NCI-H1092 treated with DMSO at 0.1 percent for 48 hours (cell line): ENCODE measurements at regions not wholly inside any gene's neighbourhood (a gene's known extent, or its start where the extent isn't known, plus 50 kb on each side); places are given as distances from the start of the nearest gene placed in this dataset.

ENCODE experiments used
- DNase-seq: peaks from one replicate; lab custom pipeline; 2025; lab: John Stamatoyannopoulos, UW

DNA sequence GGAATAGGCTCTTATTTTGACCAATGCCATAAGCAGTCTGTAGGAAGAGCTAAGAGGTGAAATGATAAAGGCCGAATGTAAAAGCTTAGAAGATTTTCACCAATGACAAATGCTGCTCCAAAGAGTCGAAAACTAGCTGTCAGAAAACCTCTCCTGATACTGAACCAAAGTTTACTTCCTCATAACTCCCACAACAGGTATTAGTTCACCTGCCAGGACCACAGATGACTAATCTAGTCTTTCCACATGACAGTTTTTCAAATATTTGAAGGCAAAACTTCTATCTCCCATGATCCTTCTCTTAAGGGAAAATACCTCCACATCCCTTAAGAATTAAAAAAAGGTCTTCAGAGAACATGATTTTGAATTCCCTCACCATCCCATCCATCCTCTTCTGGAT, 473.2 kb upstream of the SPHKAP start:
- DNase-seq: no peak

DNA sequence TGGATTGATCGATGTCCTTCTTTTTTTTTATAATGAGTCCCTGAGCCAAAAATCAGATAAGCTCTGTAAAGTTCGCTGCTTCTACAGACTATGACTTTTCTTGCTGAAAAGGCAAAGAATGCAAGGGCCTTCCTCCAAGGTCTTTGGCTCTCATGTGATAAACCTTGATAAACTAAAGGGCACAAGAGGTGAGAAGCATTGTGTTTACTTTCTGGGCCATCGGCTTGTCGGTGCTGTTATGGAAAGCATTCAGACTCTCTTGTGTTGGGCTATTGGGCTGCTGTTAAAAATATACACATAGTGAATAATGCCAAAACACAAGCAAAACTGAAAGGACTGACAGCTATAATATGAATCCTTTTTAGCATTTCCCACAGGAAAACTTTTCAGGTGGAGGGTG, 472.4 kb upstream of the SPHKAP start:
- DNase-seq: no peak

DNA sequence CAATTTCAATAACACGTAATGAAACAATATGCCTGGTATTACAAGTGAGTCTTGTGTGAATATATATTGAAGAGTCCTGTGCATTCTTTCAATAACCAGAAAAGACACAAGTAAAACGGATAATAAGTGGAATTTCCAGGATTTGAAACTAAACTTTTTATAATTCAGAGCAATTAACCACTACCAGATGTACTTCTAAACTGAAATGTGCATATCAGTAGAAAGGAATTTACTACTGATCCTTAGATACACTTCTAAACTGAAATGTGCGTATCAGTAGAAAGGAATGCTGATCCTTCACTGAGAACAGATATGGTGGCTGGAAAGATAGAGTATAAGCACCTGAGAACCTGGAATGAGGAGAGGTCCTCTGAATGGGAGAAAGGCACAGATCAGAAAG, 470.9 kb upstream of the SPHKAP start:
- DNase-seq: no peak

DNA sequence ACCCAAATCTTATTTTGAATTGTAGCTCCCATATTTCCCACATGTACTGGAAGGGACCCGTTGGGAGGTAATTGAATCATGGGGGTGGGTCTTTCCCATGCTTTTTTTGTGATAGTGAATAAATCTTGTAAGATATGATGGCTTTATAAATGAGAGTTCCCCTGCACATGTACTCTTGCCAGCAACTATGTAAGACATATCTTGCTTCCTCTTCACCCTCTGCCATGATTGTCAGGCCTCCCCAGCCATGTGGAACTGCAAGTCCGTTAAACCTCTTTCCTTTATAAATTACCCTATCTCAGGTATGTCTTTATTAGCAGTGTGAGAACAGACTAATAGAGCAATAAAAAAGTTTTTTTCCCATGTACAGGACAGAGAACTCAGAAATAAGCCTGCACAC, 468.4 kb upstream of the SPHKAP start:
- DNase-seq: no peak

DNA sequence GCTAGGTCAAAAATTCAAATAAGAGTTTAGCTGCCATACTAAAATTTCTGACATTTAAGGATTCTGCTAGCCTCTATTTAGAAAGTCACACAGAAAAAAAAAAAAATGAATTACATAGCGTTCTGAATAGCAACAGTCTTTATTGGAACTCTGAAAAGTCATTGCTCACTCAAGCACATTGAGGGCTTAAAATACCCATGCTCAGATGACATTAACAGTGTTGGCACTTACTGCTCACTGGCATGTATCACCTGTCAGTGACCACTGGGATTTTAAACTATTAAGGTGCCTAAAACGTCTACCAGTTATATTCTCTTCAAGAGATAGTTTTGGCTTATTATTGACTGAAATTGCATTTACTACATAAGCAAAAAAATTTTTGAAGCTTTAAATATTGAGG, 468.0 kb upstream of the SPHKAP start:
- no peak for DNase-seq

DNA sequence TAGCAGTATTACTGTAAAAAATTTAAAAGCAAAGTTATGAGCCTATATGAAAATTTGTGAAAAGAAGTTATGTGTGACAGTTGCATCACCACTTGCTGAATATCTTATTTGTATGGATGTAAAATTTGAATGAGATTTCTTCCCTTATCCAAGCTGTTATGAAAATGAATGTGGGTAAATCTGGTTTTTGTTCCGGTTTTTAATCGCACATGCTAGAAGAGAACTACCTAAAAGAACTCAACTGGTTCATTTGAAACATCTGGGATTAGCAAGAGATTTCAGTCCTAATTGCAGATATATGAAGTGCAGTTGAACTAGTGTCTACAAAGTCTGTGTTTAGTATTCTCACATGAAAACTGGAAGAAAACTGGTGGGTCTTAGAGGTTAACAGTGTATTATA, 467.1 kb upstream of the SPHKAP start:
- DNase-seq: no peak

DNA sequence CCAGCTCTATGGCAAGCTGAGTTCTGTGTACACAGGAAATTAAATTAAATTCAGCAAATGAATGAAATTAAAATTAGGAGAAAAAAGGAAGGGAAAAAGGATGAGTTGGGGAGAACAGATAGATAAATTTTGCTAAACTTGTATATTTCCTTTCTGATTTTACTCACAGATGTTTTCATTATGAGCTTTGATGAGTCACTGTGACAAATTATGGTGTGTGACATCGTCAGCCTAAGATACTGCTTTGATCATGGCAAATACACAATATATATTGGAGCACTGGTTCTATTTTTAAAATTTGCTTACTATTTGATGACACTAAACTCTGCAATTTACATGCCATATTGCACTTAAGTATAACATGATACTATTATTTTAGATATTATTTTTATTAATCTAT, 464.6 kb upstream of the SPHKAP start:
- no peak for DNase-seq

DNA sequence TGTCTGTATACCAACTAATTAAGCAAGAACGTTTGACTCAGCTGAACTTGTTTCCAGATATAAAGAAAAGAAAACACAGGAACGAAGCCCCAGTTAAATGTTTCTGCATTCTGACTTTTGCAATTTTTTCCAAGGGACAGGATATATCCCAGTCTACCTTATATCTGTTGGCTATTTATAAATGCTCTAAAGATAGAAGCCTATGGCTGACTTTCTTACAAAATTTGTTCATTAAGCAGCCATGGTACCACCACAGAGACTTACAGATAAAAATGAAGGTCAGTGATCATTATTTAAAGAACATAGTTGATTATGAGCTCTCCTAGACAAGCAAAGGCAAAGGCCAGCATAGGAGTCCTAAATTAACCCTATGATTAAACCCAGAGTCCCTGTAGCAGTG, 462.7 kb upstream of the SPHKAP start:
- no peak for DNase-seq

DNA sequence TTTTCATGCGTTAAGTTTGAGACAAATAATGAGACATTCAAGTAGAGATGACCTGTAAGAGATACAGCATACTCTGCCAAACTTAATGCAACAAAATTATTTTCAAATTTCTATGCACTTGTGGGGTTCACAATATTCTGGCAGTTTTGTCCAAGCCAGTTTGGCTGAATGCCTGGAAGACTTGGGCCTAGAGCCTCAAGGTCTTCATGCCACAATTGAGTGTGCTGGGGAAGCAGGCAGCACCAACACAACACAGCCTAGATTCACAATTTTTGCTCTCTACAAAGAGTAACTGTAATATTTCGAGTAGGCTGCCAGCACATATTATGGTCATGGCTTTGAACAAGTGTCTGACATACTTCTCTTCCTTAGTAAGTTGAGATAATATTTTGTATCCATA, 461.4 kb upstream of the SPHKAP start:
- no peak for DNase-seq

DNA sequence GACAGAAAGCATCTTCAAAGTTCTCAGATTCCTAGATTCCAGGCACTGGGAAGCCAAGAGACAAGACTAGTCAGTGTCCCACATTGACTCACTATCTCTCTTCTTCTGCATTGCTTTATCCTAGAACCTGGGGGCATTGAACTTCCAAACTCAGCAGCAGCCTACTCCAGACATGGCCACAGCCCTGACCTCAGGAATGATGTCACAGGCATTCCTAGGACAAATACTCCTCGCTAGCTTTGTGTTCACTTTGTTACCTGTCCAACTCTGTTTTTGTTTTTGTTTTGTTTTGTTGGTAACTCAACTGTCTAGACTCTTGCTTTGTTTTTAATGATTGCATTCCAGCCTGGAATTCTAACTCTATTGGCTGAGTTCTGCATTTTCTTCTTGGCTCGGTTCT, 449.3 kb upstream of the SPHKAP start:
- DNase-seq: no peak

DNA sequence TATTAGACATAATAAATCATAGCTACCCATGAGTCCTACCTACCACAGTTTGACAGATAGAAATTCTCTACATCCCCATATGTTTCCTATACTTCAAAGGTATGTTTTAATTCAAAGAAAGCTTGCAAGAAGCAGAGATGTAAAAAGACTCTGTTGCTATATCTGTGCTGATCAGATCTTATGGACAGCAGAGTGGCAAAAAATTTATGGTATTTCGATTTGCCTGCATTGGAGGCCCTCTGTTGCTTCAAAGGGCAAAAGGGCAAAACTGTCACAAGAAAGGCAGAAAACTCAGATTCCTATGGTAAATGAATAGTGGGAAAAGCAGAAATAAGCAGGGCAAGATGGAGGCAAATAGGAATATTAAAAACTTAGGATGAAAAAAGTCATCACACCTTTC, 447.8 kb upstream of the SPHKAP start:
- no peak for DNase-seq

DNA sequence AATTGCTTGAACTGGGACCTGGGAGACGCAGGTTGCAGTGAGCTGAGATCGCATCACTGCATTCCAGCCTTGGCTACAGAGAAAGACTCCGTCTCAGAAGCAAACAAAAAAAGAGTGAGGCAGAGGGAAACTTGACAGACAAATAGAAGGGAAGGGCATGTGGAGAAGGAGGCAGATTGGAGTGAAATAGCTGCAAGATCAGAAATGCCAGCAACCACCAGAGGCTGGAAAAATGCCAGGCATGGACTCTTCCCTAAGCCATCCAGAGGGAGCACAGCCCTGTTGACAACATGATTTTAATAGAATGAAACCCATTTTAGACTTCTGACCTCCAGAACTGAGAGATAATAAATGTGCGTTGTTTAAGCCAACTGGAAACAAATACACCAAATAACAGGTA, 447.2 kb upstream of the SPHKAP start:
- DNase-seq: no peak

DNA sequence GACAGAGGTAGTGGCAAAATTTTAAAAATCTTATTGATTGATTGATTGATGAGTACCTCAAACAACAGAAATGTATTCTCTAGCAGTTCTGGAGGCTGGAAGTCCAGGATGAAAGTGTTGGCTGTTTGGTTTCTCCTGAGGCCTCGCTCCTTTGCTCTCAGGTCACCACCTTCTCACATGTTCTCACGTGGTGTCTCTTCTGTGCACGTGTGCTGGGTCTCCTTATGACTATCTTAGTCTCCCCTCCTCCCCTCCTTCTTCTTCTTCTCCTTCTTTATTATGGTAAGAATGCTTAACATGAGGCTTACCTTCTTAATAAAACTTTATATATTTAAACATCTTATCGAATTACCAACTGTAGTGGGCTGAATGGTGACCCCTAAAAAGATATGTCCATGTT, 446.0 kb upstream of the SPHKAP start:
- no peak for DNase-seq

DNA sequence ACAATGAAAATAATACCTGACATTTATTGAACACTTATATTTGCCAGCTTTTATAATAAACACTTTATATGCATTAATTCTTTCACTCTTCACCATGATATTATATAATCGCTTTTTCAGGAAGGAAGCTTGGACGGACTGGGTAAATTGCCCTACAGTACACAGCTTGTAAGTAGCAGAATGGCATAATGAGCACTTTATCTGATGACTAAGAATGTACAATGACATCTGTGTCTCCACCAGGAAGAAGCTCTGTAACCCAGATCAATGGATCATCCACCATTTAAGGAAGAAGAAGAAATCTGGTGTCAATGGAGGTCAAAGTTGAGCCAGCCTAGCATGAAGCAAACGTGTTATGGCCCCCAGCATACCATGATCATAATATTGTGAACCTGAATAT, 444.0 kb upstream of the SPHKAP start:
- no peak for DNase-seq

DNA sequence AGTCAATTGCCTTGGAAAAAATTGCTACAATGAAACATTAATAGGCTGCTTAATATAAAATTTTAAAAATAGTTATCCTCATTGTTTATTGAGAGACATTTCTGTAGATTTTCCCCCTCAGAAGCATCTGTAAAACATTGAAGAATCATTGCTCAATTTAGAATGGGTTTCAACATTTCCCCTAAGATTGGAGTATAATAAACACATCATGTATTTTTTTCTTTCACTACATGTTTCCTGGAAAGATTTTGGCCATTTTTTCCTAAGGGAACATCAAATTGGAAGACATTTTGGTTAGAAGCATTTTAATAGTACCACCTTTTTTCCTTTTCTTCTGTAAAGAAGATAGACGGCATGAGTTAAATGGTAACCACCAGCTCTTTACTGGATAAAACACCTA, 443.2 kb upstream of the SPHKAP start:
- DNase-seq: no peak

DNA sequence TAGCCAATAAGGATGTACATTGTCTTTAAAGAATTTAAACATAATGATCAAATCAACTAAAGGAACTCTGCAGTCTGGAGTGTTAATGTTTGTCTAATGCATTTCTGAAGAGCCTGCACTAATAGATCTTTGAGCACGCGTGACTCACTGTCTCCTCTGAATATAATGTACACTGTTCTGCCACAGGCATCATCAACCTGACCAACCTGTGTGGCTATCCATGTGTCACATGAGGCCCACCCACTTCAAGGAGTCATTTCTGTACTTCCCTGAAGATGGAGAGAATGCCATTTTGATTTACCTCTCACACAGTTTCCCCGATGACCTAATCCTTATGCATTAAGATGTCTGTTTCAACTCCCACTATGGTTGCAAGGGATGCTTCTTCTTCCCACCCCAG, 434.0 kb upstream of the SPHKAP start:
- DNase-seq: no peak

DNA sequence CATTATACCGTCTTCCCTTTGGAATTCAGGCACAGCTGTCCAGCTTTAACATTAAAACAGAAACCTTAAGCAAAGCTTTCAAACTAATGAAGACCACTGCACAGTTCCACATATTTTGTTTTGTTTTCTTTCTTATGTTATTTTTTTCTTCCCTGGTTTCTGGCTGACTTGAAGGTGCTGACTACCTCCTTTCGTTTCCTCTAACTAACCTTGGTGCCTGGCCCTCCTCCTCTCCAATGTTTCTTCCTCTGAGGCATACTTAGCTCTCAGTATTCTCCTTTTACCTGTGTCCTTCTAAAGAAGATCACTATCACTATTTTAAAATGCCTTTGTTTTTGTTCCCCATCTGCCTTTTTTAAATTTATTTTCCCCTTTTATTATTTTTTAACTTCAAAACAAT, 433.3 kb upstream of the SPHKAP start:
- no peak for DNase-seq

DNA sequence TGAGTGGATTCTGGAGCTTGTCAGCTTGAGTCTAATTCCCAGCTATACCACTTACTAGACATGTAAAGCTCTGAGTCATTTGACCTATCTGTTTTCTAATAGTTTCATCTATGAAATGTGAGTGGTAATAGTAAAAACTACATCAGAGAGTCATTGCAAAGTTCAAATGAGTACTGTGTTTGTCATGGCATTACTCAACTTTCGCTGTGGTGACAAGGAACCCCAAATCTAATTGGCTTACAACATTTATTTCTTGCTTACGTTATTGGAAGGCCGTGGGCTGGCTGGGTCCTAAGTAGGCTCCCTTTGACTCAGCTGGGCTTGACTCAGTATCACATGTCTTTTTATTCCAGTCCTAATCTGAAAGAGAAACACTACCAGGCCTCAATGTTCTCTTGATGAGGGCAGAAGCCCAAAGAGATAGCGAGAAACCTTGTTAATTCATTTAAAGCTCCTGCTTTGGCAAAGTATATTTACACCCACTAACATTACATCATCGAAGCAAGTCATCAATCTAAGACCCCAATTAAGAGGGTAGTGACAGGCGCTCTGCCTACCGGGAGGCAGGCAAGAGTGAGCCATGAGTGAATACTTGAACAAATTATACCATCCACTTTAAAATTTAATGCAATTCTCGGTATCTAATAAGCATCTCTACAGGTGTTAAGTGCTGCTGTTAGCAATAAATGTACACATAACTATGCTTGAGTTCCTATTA, 431.8 kb upstream of the SPHKAP start:
- no peak for DNase-seq

DNA sequence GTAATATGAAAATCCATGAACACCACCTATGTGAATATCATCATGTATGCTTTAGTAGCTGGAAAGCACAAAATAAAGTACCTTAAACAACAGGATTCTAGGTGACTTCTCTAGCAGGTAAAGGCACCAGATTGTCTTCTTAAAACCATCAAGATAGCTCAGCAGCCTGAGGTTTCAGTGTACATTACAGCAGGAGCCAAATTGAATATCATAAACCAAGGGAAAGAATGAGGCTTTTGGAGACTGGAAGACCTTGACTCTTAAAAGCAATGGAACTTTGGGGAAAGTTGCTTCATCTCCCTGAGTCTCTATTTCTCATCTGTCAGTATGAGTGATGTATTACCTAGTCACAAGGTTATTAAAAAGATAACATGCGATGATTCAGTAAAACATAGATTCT, 429.7 kb upstream of the SPHKAP start:
- no peak for DNase-seq

DNA sequence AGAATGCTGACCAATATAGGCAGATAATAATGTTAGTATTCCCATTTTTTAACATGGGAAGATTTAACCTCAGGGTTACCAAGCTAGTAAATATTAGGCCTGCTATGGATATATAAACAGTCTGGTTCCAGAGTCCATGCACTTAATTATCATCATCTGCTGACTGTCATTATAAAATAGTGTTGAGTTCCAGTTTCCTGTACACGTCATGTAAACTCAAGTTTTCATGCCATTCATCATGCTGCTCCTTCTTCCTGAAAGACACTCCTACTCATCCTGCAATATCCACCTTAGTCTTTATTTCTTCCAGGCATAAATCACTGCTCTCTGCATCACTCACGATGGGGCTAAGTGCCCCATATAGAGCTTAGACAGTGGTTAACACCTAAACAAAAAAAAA, 420.8 kb upstream of the SPHKAP start:
- DNase-seq: no peak

DNA sequence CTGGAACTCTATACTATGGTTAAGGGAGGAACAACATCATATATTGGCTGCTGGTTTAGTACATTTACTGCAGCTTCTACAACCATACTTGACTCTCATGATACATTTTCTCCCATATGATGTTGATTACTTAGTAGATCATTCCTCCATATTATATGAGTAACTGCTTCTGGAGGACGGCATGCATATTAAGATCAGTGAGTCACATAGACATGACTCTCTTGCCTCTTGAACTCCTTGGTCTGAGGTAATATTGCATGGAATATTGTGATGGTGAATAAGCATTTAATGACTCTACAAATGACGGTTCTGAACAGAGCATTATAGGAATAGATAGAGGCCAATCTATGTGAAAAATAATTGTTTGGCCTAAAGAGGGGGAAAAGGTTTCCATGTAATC, 418.8 kb upstream of the SPHKAP start:
- no peak for DNase-seq

DNA sequence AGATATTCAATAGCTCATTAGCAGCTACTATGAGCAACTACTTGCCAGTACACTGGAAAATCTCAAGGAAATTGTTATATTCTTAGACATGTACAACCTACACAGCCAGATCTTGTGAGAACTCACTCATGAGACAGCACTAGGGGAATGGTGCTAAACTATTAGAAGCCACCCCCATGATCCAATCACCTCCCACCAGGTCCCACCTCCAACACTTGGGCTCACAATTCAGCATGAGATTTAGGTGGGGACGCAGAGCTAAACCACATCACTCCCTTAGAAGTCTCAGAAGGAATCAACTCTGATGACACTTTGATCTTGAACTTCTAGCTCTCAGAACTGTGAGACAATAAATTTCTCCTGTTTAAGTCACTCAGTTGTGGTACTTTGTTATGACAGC, 418.3 kb upstream of the SPHKAP start:
- DNase-seq: no peak

DNA sequence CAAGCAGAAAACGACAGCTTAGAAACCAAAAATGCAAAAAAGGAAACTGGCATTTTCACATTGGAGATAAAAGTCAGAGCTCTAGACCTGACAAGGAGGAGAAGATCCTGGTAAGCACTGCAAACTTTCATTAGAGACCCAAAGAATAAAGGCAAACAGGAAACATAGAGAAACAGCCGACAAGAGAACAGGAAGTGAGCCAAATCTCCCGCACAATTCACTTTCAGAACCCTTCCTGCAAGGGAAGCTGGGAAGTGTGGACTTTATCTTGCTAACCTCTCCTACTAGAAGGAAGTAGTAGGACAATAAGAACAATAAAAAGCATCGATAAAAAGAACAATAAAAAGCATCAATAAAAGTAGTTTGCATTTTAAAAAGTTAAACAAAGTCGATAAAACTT, 417.8 kb upstream of the SPHKAP start:
- DNase-seq: no peak

DNA sequence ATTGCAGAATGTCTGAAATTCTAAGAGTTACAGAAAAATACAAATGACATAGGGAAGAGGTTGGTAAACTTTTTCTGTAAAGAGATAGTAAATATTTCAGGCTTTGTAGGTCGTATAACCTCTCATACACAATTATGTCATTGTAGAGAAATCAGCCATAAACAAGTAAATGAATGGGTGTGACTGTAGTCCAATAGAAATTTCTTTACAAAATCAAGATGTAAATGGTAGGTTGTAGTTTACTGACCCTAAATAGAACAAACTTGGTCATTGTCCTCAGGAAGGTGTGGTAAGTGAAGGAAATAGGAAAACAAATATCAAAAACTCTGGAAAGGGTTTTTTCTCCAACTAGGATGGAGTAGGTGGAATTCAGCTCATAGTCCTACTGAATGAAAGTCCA, 415.5 kb upstream of the SPHKAP start:
- DNase-seq: no peak

DNA sequence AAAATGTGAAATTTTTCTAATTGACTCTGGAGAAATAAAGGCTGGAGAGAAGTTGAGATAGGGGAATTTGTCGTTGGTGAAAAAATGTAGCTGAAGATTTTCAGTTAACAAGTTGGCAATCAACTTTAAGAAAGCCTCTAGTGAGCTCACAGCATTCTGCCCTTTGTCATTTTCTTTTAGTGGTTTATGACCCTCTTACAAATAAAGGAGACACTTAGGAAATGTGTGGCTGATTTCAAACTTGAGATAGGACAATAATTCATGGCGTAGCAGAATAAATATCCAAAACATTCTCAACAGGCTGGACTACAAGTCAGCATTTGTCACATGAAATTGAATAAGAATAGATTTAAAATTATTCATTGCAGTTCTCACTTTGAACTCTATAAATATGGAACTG, 412.5 kb upstream of the SPHKAP start:
- no peak for DNase-seq
